Jurkat, Clone E6-1 (cell line): ENCODE measurements at regions not wholly inside any gene's neighbourhood (a gene's known extent, or its start where the extent isn't known, plus 50 kb on each side); places are given as distances from the start of the nearest gene placed in this dataset.
"Not testable (repeated sequence)": the region's sequence is repeated elsewhere in the genome, so short reads cannot be mapped to it uniquely, and the experiment has no call there.

Source experiments
- DNase-seq: peaks from one replicate; pipeline ENCODE4 v3.0.0-alpha.2; 2011; ENCODE audit warnings: low read depth, low spot score
- H3K4me3 ChIP-seq: 2 replicates; pipeline ENCODE4 v1.5.1; 2011; ENCODE audit warnings: mild to moderate bottlenecking, low read length, control low read depth, moderate library complexity

- not testable (repeated sequence) for H3K4me3 ChIP-seq, DNase-seq
These were observed 69.9 kb upstream of the CITED2 start for GRCh38 chr6:139444273-139444787.

- no peak for DNase-seq
- H3K4me3 ChIP-seq: no peak overlapping the region
These were observed 69.0 kb upstream of the CITED2 start for GRCh38 chr6:139443231-139444112.

- DNase-seq: no peak
- H3K4me3 ChIP-seq: no peak overlapping the region
These were observed 67.8 kb upstream of the CITED2 start for GRCh38 chr6:139442188-139442671.

GRCh38 chr6:139439349-139439748 is 64.9 kb upstream of the CITED2 start:
- no peak overlapping the region for H3K4me3 ChIP-seq
- no peak for DNase-seq

GRCh38 chr6:139438775-139439174 is 64.3 kb upstream of the CITED2 start:
- no peak for DNase-seq
- H3K4me3 ChIP-seq: no peak overlapping the region

GRCh38 chr6:139436957-139437348 is 62.5 kb upstream of the CITED2 start:
- no peak overlapping the region for H3K4me3 ChIP-seq

GRCh38 chr6:139436200-139436956 is 61.9 kb upstream of the CITED2 start:
- no peak for DNase-seq
- no peak overlapping the region for H3K4me3 ChIP-seq

More at GRCh38 chr6:139436957-139437348, 62.5 kb upstream of the CITED2 start:
- DNase-seq: no peak

- H3K4me3 ChIP-seq: no peak overlapping the region
- no peak for DNase-seq
These were observed 59.4 kb upstream of the CITED2 start for GRCh38 chr6:139433631-139434419.

- no peak for DNase-seq
- H3K4me3 ChIP-seq: no peak overlapping the region
These were observed 57.1 kb upstream of the CITED2 start for GRCh38 chr6:139431602-139431956.

- DNase-seq: no peak
- no peak overlapping the region for H3K4me3 ChIP-seq
These were observed 56.6 kb upstream of the CITED2 start for GRCh38 chr6:139430899-139431601.

- H3K4me3 ChIP-seq: no peak overlapping the region
- DNase-seq: no peak
These were observed 55.2 kb upstream of the CITED2 start for GRCh38 chr6:139429580-139430145.

- no peak for DNase-seq
- no peak overlapping the region for H3K4me3 ChIP-seq
These were observed 52.8 kb upstream of the CITED2 start for GRCh38 chr6:139427199-139427598.

GRCh38 chr6:139426795-139427194 is 52.3 kb upstream of the CITED2 start:
- no peak overlapping the region for H3K4me3 ChIP-seq
- no peak for DNase-seq

- DNase-seq: no peak
- no peak overlapping the region for H3K4me3 ChIP-seq
These were observed 51.3 kb upstream of the CITED2 start for GRCh38 chr6:139425780-139426179.

- no peak for DNase-seq
- no peak overlapping the region for H3K4me3 ChIP-seq
These were observed 49.7 kb upstream of the CITED2 start for GRCh38 chr6:139423971-139424667.
